Colon (tissue), 2 donors: ENCODE measurements at regions not wholly inside any gene's neighbourhood (a gene's known extent, or its start where the extent isn't known, plus 50 kb on each side); places are given as distances from the start of the nearest gene placed in this dataset.
"Not testable (repeated sequence)": the region's sequence is repeated elsewhere in the genome, so short reads cannot be mapped to it uniquely, and the experiment has no call there.

Source experiments
- FAIRE-seq: peaks from 2 replicates; lab custom pipeline; 2012; peaks lifted over from hg19 to GRCh38; lab: Jason Lieb, UNC
- donor health status: control.
- donor health status: control.

DNA sequence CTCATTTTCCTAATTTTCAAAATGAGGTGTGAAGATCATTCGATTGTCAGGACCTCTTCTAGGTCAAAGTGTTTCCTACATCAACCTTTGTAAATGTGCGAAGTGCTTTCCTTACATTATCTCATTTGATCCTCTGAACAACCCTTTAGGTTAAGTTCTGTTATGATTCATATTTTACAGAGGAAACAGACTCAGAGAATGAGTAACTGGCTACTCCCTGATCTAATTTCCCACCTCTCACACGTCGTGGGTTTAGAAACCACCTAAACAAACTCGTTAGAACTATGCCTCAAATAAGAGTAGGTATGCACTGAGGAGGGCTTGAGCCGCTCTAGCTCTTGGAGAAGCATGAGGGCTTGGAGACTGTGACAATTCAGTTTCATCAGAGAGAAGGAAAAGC lies 148.6 kb downstream of the CD47 start:
- no peak for FAIRE-seq

DNA sequence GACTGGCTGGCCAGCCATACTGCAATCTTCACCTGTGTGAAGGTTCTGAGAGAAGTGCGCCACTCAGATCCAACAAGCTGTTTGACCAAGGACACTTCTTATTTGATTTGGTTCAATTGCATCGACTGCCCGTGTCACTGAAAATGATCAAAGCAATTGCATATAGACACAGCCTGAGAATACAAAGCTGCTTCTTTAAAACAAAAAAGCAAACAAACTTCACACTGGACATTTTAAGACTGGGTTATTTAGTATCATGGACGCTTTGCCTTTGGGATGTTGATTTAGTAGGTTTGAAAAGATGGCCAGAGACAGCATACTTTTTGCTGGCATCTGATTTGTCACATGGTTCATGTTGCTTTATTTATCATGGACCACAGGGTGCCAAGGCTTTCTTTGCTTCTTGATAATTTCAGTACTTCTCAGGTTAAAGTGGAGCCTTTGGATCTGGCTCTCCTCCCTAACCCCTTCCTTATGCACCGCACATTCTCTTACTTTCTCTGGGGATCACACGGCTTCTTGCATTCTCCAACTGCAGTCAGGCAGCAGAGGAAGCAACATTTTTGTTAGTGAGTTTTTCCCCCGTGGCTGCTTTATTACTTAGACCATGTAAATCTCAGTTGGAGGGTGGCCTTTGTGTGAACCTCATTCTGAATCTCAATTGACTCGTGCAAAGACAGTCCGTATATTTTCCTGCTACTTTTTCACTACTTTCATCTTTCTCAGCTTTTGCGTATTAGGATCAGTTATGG lies 151.0 kb downstream of the CD47 start:
- no peak for FAIRE-seq

DNA sequence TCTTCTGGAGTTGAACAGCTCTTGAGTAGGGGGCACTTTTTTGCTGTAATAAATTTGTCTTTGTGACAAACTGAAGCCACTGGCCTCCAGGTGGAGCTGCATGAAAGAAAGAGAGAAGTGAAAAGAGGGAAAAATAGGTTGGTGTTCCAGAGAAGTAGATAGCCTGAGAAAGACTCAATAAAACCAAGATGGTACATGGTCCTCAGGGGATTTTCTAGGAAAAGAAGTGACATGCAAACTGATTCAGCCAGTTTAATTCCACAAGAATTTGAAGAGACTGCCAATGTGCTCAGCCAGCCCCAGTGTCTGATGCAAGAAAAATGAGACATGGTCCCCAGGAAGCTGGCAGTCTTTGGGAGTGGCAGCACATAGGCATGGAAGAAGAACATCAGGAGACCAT lies 152.7 kb downstream of the CD47 start:
- FAIRE-seq, result no peak

DNA sequence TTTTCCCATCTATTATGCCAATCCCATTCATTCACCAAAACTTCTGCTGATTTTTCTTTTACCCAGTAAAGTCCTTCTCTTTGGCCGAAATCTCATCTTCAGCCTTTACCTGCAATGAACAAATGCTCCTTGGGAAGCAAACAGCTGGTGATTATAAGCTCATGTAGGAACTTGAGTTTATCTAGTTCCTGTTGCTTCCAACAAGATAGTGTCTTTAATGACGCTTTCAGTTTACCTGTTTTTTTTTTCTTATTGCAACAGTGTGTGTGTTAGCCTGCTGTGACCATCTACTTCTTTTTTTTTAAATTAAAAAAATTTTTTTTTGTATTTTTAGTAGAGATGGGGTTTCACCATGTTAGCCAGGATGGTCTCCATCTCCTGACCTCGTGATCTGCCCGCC lies 156.0 kb downstream of the CD47 start:
- FAIRE-seq, result no peak

DNA sequence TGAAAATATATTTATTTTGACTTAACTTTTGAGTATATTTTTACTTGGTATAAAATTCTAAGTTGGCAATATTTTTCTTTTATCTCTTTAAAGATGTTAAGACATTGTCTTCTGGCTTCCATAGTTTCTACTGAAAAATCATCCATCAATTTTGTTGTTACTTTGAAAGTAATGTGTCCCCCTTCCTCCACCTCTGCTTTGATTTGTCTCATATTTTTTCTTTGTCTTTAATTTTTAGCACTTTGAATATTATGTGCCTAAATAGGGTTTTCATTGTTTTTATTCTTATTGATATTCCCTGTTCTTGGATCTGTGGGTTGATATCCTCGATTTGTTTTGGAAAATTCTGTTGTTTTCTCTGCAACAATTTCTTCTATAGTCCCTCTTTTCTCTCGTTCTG lies 157.4 kb downstream of the CD47 start:
- no peak for FAIRE-seq

DNA sequence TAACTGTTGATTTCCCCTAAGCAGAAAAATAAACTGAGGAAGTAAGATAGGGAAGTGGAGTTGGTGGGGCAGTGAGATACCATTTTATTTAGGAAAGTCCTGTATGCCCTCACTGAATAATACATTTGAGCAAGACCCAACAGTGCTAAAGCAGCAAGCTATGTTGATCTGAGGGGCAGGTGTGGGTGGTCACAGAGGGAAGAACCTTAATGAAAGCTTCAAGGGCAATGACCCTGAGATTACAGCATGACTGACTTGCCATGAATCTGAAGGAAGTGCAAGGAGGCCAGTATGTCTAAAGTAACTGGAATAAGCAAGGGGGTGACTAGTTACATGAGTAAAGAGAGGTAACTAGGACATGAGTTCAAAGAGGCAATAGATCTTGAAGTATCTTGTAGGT lies 159.5 kb downstream of the CD47 start:
- no peak for FAIRE-seq

DNA sequence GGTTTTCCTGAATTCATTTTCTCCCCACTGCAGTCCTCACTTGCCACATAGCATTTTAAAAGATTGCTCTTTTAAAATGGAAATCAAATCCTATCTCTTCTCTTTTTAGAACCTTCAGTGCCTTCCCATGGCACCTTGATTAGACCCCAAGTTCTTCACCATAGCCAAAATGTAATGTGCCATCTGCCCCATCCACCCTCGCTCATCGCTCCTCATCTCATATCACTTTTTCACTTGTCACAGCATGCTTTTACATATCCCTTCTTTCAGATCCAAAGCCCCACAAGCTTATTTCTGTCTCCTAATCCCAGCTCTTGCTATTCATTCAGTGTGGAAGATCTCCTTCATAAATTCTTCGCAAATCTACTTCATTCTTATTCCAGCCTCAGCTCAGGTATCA lies 161.7 kb downstream of the CD47 start:
- FAIRE-seq, result no peak

DNA sequence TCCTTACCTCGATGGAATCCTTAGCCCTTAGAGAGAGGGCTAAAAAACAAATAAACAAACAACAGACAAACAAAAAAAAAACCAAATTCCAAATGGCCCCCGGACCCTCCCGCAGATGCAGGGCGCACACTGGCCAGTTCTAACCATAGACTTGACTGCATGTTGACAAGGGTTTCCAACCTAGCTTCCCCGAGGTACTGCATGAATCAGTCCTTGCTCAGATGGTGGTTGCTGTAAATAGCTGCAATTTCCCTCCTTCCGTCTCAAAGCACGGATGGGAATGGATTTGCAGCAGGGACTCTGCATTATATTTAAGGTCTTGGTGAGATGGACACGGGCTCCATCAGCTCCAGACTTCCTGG lies 162.8 kb downstream of the CD47 start:
- no peak for FAIRE-seq

DNA sequence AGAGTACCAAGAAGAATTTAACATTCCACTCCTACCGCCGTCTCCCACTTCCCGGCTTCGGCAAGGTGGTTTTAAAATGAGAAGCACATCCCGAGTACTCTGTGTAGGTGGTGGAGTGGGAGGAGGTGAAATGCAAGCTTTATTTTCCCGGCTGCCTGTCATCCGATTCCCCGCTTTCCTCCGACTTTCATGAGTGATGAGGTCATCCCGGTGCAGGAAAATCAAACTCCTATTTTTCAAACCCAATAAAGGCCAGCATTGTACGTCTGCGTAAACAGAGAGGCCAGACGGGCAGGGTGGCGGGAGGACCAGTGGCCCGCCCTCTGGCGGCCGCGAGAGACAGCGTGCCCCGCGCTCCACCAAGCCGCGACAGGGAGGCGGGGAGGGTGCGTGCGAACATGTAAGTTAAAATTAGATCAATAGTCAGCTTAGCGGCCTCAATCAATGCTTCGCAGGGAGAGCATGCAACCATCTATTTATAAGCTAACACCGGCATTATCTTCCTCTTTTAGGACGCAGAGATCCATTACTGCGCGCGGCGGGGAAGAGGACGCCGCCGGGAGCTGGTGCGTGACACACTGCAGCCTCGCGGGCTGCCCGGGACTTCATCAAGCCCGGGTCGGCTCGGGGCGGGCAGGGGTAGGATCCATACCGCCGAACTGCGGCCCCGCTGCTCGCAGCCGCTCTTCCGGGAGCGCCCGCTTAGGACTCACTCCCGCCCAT lies 163.3 kb downstream of the CD47 start:
- FAIRE-seq, result no peak

DNA sequence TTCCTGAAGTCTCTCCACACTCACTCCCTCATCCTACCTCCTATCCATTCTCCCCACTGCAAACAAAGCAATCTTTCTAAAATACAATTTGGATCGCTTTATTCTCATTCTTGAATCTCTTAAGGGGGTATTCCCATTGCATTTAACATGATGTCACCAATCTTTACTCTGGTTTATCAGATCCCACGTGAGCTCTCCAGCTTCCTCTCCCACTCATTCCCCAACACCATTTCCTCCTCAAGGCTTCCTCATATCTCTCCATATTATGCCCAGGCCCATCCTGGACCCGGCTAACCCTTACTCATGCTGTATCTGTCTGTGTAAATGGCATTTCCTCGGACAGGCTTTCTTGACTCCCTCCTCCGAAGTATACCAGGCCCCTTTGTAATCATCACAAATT lies 165.0 kb downstream of the CD47 start:
- FAIRE-seq, result no peak

DNA sequence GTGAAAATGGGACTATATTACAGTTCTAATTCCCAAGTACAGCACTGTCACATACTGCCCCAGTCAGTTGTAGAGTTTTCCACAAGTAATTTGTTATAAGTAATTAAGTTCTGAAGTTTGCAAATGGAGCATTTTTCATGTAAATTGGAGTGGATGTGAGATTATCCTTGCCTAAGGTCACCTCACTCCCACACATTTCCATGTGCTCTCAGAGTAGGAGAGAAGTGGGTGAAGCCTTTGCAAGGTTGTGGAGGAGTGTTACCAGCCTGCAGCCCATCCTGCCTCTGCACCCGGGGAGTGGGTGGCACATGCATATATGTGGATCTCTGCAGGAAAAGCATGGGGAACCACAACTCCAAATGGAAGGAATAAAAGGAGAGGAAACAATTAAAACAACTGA lies 169.8 kb downstream of the CD47 start:
- FAIRE-seq, result no peak

DNA sequence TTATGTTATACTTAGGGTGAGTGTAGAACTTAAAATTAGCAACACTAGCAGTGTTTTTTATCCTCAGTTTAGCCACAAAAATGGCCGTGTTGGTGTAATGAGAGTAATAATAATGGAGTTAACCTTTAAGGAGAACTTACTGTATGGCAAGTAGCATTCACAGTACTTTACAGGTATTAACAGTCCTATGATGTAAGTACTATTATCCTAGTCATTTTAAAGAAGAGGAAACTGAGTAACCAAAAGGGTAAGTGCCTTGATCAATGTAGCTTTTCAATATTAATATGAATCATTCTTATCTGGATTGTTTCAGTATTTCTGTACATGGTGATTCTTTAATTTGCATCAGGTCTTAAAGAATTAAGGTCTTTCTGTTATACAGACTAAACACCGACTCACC lies 170.3 kb downstream of the CD47 start:
- no peak for FAIRE-seq

DNA sequence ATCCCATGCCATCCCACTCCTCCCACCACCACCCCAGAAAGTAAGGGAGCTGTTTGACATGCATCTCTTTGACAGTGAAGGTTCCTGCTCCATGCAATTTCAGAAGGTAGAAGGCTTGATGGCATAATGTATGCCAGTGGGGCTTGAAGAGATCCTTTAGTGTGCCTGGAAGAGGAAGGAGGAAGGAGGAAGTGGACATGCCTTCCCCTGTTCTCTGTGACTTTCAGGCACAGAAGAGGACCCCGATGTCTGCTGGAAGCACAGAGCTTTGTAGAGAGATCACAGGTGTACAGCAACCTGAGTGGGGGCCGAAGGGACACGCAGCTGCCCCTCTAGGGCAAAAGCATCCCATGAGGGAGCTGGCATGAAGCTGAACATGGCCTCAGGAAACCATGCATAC lies 171.6 kb downstream of the CD47 start:
- FAIRE-seq, result no peak

DNA sequence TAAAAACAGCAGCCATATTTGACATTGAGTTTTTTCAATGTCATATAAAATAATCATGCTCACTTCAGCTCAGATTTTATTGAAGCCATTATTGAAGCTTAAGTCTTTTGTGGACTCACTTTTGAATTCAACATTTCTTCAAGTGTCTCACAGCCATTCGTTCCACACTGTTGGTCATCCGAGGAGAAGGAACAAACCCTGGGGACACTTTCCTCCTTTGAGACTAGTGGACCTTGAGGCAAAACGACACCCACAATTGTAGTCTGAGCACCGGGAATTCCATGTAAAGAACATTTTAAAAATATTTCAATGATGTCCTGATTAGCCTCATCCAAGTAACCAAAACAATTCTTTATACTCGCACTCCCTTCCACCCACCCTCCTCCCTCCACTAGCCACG lies 174.7 kb downstream of the CD47 start:
- FAIRE-seq, result no peak

DNA sequence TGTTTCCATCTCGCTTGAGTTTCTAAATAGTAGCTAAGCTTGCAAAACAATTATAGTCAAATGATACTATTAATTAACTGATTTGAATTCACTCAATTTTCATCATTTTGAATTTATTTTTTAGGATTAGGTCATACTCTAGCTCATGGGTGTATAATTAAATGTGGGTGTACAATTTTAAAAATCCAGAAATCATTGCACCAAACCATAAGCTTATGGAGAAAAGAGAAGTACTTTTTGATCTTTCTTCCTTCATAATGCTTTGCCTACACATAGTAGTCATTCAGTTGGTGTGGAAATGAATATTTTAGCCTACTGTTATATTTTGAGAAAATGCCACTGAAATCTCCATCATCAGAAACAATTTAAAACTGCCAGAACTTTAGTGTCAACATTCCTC lies 175.1 kb downstream of the CD47 start:
- FAIRE-seq, result no peak

DNA sequence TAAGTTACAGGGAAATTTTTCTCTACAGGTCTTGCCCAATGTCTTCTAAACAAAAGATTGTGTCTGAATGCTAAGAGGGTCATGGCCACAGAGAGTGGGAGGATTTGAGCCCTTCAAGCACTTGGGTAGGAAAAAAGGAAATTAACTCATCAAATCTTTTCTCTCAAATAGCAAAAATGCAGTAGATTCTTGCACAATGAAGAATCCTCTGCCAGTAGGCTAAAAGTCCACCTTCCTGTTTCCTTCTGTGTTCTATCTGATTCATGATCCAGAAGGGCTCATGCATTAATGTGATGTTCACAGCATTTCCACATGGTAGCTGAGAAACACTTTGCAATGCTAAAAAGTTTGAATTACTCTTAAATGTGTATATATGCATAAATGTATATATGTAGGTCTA lies 177.1 kb downstream of the CD47 start:
- FAIRE-seq, result no peak

DNA sequence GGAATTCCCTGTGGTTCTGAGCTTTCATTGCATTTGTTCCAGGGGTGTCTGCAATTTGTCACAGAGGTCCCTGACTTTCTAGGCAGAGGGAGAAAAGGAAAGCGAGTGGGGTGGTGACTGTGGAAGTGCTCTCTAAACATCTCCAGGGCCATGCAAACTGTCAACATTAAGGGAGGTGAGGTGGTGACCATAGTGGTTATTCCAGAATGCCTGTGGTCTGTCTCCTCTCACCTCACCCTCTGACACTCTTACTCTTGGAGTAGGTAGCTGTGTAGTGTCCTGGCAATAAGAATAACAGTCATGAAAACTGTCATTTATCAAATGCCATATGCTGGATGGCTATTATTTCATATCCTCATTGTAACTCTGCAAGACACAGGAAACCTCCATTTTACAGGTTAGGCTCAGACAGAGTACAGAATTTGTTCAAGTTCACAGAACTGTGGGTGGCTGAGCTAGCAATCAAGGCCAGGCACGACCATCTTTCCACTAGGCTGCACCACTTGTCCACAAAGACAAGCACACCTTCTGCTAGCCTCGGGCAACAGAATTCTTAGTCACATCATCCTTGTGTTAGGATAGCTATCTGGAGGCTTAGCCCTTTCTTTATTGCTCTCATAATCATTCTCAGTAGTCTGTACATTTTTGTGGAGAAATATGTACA lies 179.4 kb downstream of the CD47 start:
- FAIRE-seq, result no peak

DNA sequence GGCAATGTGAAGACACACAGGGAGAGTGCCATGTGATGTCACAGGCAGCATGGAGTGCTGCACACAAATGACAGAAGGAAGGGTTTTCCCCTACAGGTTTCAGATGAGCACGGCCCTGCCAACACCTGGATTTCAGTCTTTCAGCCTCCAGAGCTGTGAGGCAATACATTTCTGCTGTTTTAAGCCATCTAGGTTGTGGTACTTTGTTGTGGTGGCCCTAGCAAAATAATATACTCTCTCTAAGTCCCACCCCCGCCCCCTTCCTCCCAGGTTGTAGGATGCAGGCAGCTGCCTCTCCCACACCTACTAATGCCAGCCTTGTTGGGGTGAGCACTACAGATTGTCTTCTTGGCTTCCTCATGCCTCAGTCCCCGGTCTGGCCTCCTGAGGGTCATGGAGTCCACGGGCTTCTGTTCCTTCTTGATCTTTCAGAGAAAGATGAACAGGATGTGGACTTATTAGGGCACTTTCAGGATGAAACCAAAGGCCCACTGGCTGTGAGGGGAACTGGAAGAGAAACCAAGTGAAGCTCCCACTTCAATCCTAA lies 180.0 kb downstream of the CD47 start:
- no peak for FAIRE-seq

DNA sequence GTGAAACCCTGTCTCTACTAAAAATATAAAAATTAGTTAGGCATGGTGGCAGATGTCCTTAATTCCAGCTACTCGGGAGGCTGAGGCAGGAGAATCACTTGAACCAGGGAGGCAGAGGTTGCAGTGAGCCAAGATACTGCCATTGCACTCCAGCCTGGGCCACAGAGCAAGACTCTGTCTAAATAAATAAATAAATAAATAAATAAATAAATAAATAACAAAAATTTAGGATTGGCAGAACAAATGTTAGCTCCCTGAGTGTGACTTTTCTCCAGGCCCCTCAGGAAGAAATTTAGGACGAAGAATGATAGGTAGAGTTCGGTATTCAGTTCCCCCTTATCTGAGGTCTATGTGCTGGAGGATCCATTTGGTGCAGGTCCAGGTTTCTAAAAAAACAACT lies 181.2 kb downstream of the CD47 start:
- not testable (repeated sequence) for FAIRE-seq

DNA sequence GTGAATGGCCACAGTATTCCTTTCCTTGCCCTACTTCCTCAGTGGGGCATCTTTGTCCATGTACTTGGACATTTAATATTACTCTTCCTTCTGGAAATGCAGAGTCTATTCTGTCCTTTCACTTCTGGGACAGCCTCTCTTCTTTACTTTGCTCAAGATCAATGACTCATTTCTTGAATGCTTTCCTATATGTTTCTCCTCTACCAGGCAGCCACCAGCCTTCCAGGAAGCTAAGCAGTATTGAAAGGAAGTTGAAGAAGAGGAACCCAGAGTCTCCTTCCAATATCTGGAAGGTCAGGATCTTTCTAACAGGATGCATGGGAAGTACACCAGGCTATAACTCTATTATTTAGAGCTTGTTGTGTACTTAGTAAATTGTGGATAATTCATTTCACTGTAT lies 182.8 kb downstream of the CD47 start:
- no peak for FAIRE-seq

DNA sequence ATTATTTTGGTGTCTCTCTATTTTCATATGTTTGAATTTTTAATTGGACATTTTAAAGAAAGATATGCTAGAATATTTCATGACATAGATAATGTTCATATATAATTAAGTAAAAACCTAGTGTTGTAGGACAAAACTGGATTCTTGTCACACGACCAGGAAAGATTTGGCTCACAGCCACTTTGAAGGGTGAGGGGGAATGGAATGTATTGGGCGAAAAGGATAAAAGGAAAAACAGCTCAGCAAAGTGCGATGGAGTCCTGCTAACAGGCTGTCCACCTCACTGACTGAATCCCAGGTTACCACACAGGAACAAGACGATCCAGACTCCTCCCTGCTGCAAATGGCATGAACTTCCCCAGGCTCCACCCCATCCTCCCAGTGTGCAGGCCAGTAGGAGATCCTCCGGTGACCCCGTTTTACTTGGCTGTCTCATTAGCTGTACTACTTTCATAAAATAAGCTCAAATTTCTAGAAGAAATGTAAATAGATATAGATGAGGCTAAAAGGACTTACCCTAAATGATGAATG lies 186.2 kb downstream of the CD47 start:
- FAIRE-seq, result no peak

DNA sequence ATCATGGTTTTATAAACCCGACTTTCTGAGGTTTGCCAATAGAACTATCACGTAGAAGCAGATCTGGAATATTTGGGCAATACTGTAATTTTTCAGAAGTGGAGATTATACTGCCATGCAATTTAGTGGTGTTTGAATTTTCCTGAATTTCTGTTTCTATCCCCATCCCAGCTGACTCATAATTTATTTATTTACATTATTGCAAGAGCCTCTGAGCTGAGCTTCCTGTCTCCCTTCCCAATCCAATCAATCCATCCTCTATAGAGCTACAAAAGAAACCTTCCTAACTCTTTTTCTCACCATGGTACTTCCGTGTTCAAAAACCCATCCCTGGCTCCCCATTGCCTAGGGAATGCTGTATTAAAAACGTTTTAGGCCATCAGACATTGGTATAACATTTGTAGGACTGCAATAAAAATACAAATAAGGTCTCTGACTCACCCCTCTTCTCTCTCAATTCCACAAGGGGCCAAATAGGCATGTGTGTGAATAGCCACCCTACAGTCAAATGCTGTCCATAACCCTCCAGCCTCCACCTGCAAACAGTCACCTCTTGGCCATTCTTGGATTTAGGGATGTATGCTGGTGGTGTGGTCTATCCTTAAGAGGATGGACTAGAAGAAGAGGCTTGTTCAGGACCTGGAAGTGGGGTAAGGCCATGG lies 190.7 kb downstream of the CD47 start:
- no peak for FAIRE-seq
